Spinal cord (tissue), 9 donors: ENCODE measurements at regions not wholly inside any gene's neighbourhood (a gene's known extent, or its start where the extent isn't known, plus 50 kb on each side); places are given as distances from the start of the nearest gene placed in this dataset.
"Not testable (repeated sequence)": the region's sequence is repeated elsewhere in the genome, so short reads cannot be mapped to it uniquely, and the experiment has no call there.

Source experiments
- DNase-seq, 6 donors: peaks; one replicate each; pipeline versions ENCODE4 v3.0.0 to v3.0.0-alpha.2; 2013 to 2015; ENCODE audit warnings: low spot score in 6 of 6, low read depth in 4 of 6
- H3K27ac ChIP-seq: one replicate; pipeline ENCODE4 v1.5.1; 2013; ENCODE audit warnings: low read depth, low read length, control low read depth
- H3K27me3 ChIP-seq: one replicate; pipeline ENCODE4 v1.6.1; 2013; ENCODE audit warnings: low read length; ENCODE audit not compliant: control insufficient read depth, insufficient read depth
- H3K36me3 ChIP-seq: one replicate; pipeline ENCODE4 v1.6.1; 2013; ENCODE audit warnings: low read length; ENCODE audit not compliant: control insufficient read depth, insufficient read depth
- H3K4me1 ChIP-seq: one replicate; pipeline ENCODE4 v1.6.1; 2013; ENCODE audit warnings: low read length; ENCODE audit not compliant: control insufficient read depth, insufficient read depth
- H3K4me3 ChIP-seq: one replicate; pipeline ENCODE4 v1.5.1; 2013; ENCODE audit warnings: low read depth, low read length, control low read depth
- H3K9me3 ChIP-seq: one replicate; pipeline ENCODE4 v1.6.1; 2013; ENCODE audit warnings: low read length; ENCODE audit not compliant: control insufficient read depth, insufficient read depth
- WGBS: methylation state at CpG from one replicate; pipeline ENCODE4 v1.1.5; 2013; ENCODE audit warnings: missing lambda C conversion rate; ENCODE audit not compliant: insufficient coverage; 5-methylcytosine and 5-hydroxymethylcytosine counted together
- donor health status: healthy.

- not testable (repeated sequence) for H3K4me1 ChIP-seq, H3K9me3 ChIP-seq, H3K4me3 ChIP-seq, H3K36me3 ChIP-seq, DNase-seq, H3K27me3 ChIP-seq, H3K27ac ChIP-seq
- WGBS = no CpG with 5 or more reads among the region's 1 CpG
These were observed 653.0 kb downstream of the ADCYAP1 start for GRCh38 chr18:1557711-1558110.

DNA sequence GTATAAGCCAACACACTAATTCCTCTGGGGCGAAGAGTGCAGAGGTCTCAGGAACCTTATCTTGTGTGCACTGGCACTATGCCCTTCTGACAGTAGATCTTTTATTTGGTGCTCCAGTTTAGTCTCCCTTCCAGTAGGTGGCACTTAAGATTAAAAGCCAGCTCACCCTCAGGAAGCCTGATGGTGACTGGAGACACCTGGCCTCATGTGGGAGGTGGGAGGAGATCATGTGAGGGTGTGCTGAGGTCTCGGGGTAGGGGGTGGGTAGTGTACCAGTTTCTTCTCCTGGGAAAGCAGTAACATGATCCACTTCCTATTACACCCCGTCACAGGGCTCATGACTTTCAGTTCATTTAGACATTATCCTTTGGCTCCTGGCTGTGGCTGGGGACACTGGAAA, 654.9 kb downstream of the ADCYAP1 start:
- no peak for DNase-seq
- H3K27ac ChIP-seq = no peak overlapping the region
- no peaks in the 10 kb centered on the region for H3K36me3 ChIP-seq
- WGBS = 60% methylated on average over 1 of the region's 3 CpGs
- H3K9me3 ChIP-seq = no peaks in the 10 kb centered on the region
- H3K4me3 ChIP-seq = no peak overlapping the region
- no peaks in the 10 kb centered on the region for H3K4me1 ChIP-seq
- H3K27me3 ChIP-seq = no peaks in the 10 kb centered on the region

- no CpG with 5 or more reads among the region's 3 CpGs for WGBS
- no peak for DNase-seq
- no peak overlapping the region for H3K27ac ChIP-seq
- no peaks in the 10 kb centered on the region for H3K27me3 ChIP-seq
- no peaks in the 10 kb centered on the region for H3K4me1 ChIP-seq
- no peaks in the 10 kb centered on the region for H3K9me3 ChIP-seq
- no peak overlapping the region for H3K4me3 ChIP-seq
- H3K36me3 ChIP-seq = no peaks in the 10 kb centered on the region
These were observed 660.1 kb downstream of the ADCYAP1 start for GRCh38 chr18:1564793-1565192.

- no peaks in the 10 kb centered on the region for H3K9me3 ChIP-seq
- no peak for DNase-seq
- no peaks in the 10 kb centered on the region for H3K36me3 ChIP-seq
- H3K27ac ChIP-seq = no peak overlapping the region
- WGBS = 100% methylated on average over 1 of the region's 2 CpGs
- no peaks in the 10 kb centered on the region for H3K27me3 ChIP-seq
- no peaks in the 10 kb centered on the region for H3K4me1 ChIP-seq
- no peak overlapping the region for H3K4me3 ChIP-seq
These were observed 666.5 kb downstream of the ADCYAP1 start for GRCh38 chr18:1571206-1571605.

DNA sequence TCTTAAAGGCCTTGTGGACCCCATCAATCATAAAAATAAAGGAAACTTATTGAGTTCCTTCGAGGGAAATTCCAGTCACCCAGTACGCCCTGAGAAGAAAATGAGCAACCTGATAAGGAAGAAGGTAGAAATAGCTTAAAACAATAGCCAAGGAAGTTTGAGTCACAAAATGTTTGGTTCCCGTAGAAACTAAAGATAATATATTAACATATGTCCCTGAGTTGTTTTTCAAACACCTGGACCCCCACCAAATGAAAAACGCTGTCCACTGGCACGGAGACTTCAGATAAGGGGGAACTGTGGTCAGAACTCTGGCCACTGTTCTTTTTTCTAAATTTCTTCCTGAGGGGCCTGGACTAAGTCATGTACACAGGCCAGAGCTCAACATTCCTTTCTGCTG, 669.1 kb downstream of the ADCYAP1 start:
- DNase-seq = no peak
- 62% methylated on average over 2 of the region's 5 CpGs for whole genome bisulfite sequencing
- H3K9me3 ChIP-seq = no peaks in the 10 kb centered on the region
- no peak overlapping the region for H3K27ac ChIP-seq
- H3K4me1 ChIP-seq = no peaks in the 10 kb centered on the region
- no peaks in the 10 kb centered on the region for H3K36me3 ChIP-seq
- H3K27me3 ChIP-seq = no peaks in the 10 kb centered on the region
- no peak overlapping the region for H3K4me3 ChIP-seq

DNA sequence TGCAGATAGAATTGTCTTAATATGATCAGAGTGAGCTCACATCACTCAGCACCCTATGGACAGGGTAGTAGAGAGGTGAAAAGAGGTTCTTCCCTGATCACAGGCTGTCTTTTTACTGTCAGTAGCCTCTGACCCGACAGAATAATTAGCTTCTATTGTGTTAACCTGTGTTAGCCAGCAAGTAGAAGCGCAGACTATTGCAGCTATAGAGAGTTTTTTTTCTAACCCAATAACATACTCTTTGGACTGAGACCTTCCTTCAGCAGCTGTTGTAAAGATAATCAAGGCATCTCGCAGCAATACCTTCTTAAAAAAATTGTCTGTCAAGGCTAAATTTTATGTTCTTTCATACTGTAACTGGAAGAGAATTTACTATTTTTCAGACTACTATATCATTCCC, 670.4 kb downstream of the ADCYAP1 start:
- no peak overlapping the region for H3K27ac ChIP-seq
- H3K9me3 ChIP-seq = no peaks in the 10 kb centered on the region
- H3K4me3 ChIP-seq = no peak overlapping the region
- no CpG with 5 or more reads among the region's 3 CpGs for WGBS
- H3K4me1 ChIP-seq = no peaks in the 10 kb centered on the region
- DNase-seq = no peak
- no peaks in the 10 kb centered on the region for H3K36me3 ChIP-seq
- no peaks in the 10 kb centered on the region for H3K27me3 ChIP-seq

- Histone ChIP-seq H3K4me1 (no peaks in the 10 kb centered on the region), H3K27me3 (no peaks in the 10 kb centered on the region), H3K36me3 (no peaks in the 10 kb centered on the region), H3K27ac (no peak overlapping the region), H3K9me3 (no peaks in the 10 kb centered on the region), H3K4me3 (no peak overlapping the region)
- DNase-seq = no peak
- 77% methylated on average over 5 of the region's 6 CpGs for WGBS
These were observed 673.8 kb downstream of the ADCYAP1 start for GRCh38 chr18:1578505-1578904.

GRCh38 chr18:1581581-1581980, 676.9 kb downstream of the ADCYAP1 start:
- Histone ChIP-seq H3K9me3 (no peaks in the 10 kb centered on the region), H3K4me1 (no peaks in the 10 kb centered on the region), H3K27ac (no peak overlapping the region), H3K27me3 (no peaks in the 10 kb centered on the region), H3K36me3 (no peaks in the 10 kb centered on the region), H3K4me3 (no peak overlapping the region)
- 100% methylated on average over 1 of the region's 1 CpG for WGBS
- DNase-seq = no peak

DNA sequence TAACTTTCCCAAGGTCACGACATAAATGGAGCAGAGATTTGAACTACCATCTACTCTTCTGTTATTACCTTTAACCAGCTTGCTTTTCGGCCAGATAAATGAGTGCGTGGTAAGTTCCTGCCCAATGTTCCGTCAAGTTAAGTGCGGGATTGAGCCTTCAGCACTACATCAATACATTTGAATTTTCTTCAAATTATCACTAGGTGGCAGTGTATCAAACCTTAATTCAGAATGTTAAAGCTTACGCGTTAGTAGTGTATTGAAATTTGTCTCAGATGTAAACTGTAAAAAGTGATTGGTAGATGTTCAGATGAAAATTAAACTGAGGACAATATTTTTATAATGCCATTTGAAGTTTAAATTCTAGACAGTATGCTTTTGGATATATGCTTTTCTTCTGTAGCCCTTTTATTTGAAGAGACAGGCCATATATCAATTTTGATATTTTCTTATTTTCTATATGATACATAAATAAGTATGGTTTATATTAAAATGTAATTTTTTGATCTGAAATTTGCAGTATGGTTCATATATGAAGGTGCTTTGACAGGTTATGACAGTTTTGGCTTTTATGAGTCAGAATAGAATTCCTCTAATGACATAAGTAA, 681.3 kb downstream of the ADCYAP1 start:
- no CpG with 5 or more reads among the region's 7 CpGs for WGBS
- no peaks in the 10 kb centered on the region for H3K36me3 ChIP-seq
- no peaks in the 10 kb centered on the region for H3K4me1 ChIP-seq
- no peaks in the 10 kb centered on the region for H3K27me3 ChIP-seq
- no peak overlapping the region for H3K27ac ChIP-seq
- no peaks in the 10 kb centered on the region for H3K9me3 ChIP-seq
- peak; percentile 5 to 86 (median 20) for DNase-seq
- no peak overlapping the region for H3K4me3 ChIP-seq

- WGBS = no CpG with 5 or more reads among the region's 3 CpGs
These were observed 688.4 kb downstream of the ADCYAP1 start for GRCh38 chr18:1593091-1593490.

More at GRCh38 chr18:1593091-1593490, 688.4 kb downstream of the ADCYAP1 start:
- Histone ChIP-seq H3K4me1 (no peaks in the 10 kb centered on the region), H3K27me3 (no peaks in the 10 kb centered on the region), H3K4me3 (no peak overlapping the region), H3K36me3 (no peaks in the 10 kb centered on the region), H3K27ac (no peak overlapping the region), H3K9me3 (no peaks in the 10 kb centered on the region)
- DNase-seq = no peak
